ENCODE measurements at regions not wholly inside any gene's neighbourhood (a gene's known extent, or its start where the extent isn't known, plus 50 kb on each side); places are given as distances from the start of the nearest gene placed in this dataset.
A peak's percentile ranks its signal among the peaks of the same experiment; 100 is the strongest.

DNA sequence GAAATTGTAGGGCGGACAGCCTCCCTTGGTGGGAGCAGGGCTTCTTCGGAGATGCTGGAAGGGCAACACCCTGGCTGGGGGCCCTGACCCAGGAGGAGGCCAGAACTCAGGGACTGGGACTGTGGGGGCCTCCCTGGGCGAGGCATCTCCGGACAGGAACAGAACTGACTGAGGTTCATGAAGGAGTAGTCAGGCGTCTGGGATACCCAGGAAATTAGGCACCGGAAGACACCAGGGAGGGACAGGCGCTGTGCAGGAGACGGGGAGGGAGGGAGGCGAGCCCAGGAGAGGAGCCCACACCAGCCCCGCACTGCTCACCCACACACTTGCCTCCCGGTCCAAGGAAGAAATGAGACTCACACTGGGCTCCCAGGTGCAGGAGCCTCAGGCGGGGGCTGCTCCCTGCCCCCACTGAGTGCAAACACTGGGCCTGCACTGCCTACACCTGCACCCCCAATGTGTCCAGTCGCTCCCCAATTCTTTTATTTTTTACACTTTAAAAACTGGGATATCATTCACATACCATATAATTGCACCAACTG is 262.6 kb upstream of the SFSWAP start:
- no peak for TF ChIP-seq CTCF (IDR thresholded peaks at IDR 0.05)
- Histone ChIP-seq H3K27ac (no peak overlapping the region), H3K36me3 (no peaks in the 10 kb centered on the region), H3K9me3 (peaks cover 0 to 19% (median 18%) of the 10 kb centered on the region in 3 donors), H3K4me3 (no peak overlapping the region), H3K27me3 (peaks cover 0 to 10% of the 10 kb centered on the region in 2 donors), H3K4me1 (no peaks in the 10 kb centered on the region)
- intact Hi-C loops (cut with DNase I; ENCODE audit: low total_unique reads) = no loop called here
- no peak for DNase-seq

- no peaks in the 10 kb centered on the region for H3K36me3 ChIP-seq
- no peak overlapping the region for H3K27ac ChIP-seq
- no peak overlapping the region for H3K4me3 ChIP-seq
- H3K4me1 ChIP-seq = no peaks in the 10 kb centered on the region
- peaks cover 0 to 19% (median 18%) of the 10 kb centered on the region in 3 donors for H3K9me3 ChIP-seq
- DNase-seq = no peak
- intact Hi-C loops (cut with DNase I; ENCODE audit: low total_unique reads) = no loop called here
- no peak for TF ChIP-seq CTCF (IDR thresholded peaks at IDR 0.05)
- peaks cover 0 to 10% of the 10 kb centered on the region in 2 donors for H3K27me3 ChIP-seq
Observed at GRCh38 chr12:131449027-131449426, 261.9 kb upstream of the SFSWAP start.

DNA sequence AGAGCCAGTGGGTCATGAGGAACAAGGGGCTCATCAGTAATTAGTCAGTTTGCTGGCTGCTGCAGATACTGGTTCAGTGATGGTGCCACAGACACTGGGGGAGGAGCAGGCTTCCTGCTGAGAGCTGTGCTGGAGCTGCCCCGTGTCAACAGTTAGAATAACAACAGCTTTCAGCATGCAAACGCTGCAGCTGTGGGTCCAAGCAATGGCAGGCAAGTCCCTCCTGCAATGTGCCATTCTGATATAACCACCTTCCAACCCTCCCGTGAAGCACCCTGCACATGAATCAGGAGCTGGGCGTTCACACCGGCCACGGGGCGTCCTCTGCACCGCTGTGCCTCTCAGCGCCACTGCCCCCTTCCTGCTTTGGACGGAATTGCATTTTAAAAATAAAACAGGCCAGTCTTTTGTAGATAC is 258.4 kb upstream of the SFSWAP start:
- Histone ChIP-seq H3K4me3 (no peak overlapping the region), H3K4me1 (no peaks in the 10 kb centered on the region), H3K27me3 (peaks cover 0 to 16% of the 10 kb centered on the region in 2 donors), H3K9me3 (peaks cover 0 to 19% (median 18%) of the 10 kb centered on the region in 3 donors), H3K27ac (no peak overlapping the region), H3K36me3 (no peaks in the 10 kb centered on the region)
- no peak for TF ChIP-seq CTCF (IDR thresholded peaks at IDR 0.05)
- intact Hi-C loops (cut with DNase I; ENCODE audit: low total_unique reads) = no loop called here
- no peak for DNase-seq

GRCh38 chr12:131454418-131455217 is 256.3 kb upstream of the SFSWAP start:
- TF ChIP-seq CTCF (IDR thresholded peaks at IDR 0.05) = peak; percentile 16 to 17
- no peaks in the 10 kb centered on the region for H3K4me1 ChIP-seq
- H3K9me3 ChIP-seq = peaks cover 0 to 7% (median 6%) of the 10 kb centered on the region in 3 donors
- H3K36me3 ChIP-seq = no peaks in the 10 kb centered on the region
- DNase-seq = peak in 1 of 2 donors; percentile 54
- no peak overlapping the region for H3K27ac ChIP-seq
- peaks cover 0 to 24% of the 10 kb centered on the region in 2 donors for H3K27me3 ChIP-seq
- H3K4me3 ChIP-seq = no peak overlapping the region
- intact Hi-C loops (cut with DNase I; ENCODE audit: low total_unique reads) = no loop called here

DNA sequence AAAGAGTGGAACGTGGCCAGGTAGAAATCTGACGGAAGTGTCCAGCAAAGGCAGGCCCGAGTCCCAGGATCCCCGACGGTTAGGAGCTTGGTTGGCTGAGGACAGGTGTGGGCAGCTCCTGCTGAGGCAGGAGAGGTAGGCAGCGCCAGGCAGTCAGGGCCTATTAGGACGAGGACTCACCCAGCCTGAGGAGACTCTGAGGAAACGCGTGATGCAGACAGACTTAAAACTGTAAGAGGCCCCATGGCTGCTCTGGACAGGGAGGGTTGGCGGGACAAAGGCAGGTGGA is 255.7 kb upstream of the SFSWAP start:
- intact Hi-C loops (cut with DNase I; ENCODE audit: low total_unique reads) = no loop called here
- H3K27me3 ChIP-seq = peaks cover 0 to 24% of the 10 kb centered on the region in 2 donors
- no peaks in the 10 kb centered on the region for H3K36me3 ChIP-seq
- no peak for DNase-seq
- H3K4me1 ChIP-seq = no peaks in the 10 kb centered on the region
- H3K9me3 ChIP-seq = peaks cover 0 to 7% (median 6%) of the 10 kb centered on the region in 3 donors
- TF ChIP-seq CTCF (IDR thresholded peaks at IDR 0.05) = no peak
- H3K27ac ChIP-seq = no peak overlapping the region
- H3K4me3 ChIP-seq = no peak overlapping the region
